ENCODE measurements at regions not wholly inside any gene's neighbourhood (a gene's known extent, or its start where the extent isn't known, plus 50 kb on each side); places are given as distances from the start of the nearest gene placed in this dataset.
A peak's percentile ranks its signal among the peaks of the same experiment; 100 is the strongest.
"Not testable (repeated sequence)": the region's sequence is repeated elsewhere in the genome, so short reads cannot be mapped to it uniquely, and the experiment has no call there.

- DNase-seq (ENCODE audit: low spot score), result no peak
These were observed 460.3 kb downstream of the EPM2A start for GRCh38 chr6:145275019-145275418.

GRCh38 chr6:145275787-145276186 is 459.5 kb downstream of the EPM2A start:
- DNase-seq (ENCODE audit: low spot score), result no peak

DNA sequence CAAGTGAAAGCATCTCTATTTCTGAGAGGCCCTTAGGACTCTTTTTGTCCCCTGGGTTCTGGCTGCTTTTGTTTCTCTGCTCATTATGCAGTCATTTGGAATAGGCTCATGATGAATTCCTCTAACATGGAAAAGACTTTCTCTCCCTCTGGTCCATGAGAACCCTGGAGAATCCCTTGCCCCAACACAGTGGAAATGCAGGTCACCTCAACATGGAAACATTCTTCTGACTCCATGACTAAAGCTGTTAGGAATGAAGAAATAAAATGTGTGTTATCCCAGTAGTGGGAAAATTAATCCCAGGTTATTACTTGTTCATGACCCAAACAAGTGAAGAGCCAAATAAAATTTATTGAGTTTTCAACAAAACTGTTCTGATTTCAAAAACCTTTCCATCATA is 458.6 kb downstream of the EPM2A start:
- no peak for DNase-seq (ENCODE audit: low spot score)

GRCh38 chr6:145277358-145278086 is 457.8 kb downstream of the EPM2A start:
- no peak for DNase-seq (ENCODE audit: low spot score)

GRCh38 chr6:145278163-145278807 is 457.0 kb downstream of the EPM2A start:
- no peak for DNase-seq (ENCODE audit: low spot score)

GRCh38 chr6:145279551-145279950 is 455.8 kb downstream of the EPM2A start:
- no peak for DNase-seq (ENCODE audit: low spot score)

DNA sequence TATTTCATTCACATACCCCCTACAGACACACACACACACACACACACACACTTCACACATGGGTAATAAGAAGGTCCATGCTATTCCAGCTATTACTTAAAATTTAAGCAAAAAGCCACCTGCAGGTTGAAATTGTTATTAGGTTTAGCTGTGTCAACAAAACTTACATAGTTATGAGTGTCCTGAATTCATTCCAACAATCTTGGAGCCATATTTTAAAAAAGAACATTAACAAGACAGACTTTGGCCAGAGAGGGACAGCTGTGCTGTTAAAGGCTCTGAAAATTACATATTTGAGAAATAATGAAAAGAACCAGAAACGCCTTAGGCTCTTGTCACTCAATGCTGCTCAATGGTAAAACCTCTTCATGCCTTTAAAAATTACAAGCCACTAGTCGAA is 455.3 kb downstream of the EPM2A start:
- DNase-seq (ENCODE audit: low spot score), result no peak

DNA sequence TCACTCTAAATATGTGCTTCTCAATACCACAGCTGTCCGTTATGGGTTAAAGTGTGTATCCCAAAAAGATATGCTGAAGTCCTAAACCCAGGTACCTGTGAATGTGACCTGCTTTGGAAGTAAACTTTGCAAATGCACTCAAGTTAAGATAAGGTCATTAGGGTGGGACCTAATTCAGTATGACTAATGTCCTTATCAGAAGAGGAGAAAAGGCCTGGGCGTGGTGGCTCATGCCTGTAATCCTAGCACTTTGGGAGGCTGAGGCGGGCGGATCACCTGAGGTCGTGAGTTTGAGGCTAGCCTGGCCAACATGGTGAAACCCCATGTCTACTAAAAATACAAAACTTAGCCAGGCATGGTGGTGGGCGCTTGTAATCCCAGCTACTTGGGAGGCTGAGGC is 452.1 kb downstream of the EPM2A start:
- DNase-seq (ENCODE audit: low spot score), result not testable (repeated sequence)

GRCh38 chr6:145283856-145284255 is 451.5 kb downstream of the EPM2A start:
- DNase-seq (ENCODE audit: low spot score), result no peak

DNA sequence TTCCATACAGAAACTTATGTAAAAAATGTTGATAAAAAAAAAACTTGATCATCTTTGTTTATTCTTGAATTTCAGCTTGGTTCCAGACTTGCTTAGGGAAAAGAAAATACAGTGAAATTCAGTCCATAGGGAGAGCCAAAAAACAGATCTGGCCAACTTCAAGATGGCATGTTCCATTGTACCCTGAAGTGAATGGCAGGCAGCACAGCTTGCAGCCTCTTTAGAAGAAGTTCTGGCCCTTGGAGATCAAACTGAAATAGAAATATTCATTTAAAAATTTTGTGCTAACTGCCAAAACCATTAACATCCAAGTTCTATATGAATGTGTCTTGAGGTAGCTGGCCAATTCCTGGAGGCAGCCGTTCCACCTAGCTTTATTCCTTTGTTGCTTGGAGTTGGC is 448.4 kb downstream of the EPM2A start:
- no peak for DNase-seq (ENCODE audit: low spot score)

DNA sequence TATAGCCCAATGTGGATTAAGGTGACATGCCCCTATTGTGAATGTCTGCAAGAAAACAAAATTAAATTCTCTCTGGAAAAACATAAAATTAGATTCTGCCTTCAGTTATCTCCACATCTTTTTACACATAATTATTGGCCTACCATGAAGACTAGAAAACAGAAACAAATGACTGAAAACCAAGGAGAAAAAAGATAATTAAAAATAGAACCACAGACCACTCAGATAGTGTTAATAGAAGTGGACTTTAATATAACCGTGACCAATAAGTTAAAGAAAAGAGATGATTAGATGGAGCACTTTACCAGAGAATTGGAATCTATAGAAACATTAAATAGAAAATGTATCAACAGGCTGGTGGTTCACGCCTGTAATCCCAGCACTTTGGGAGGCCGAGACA is 445.7 kb downstream of the EPM2A start:
- no peak for DNase-seq (ENCODE audit: low spot score)

DNA sequence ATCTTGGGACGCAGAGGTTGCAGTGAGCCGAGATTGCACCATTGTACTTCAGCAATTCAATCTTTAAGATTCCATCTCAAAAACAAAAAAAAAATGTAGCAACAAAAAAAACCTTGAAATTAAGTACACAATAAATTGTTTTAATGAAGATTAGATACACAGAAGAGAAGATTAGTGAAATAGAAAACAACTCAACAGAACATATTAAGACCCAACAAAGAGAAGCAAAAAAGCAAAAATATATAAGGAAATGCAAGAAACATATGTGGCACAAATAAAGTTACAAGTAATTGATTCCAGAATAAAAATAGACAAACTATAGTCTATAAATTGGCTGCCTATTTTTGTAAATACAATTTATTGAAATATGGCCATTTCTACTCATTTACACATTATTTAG is 445.2 kb downstream of the EPM2A start:
- DNase-seq (ENCODE audit: low spot score), result no peak

DNA sequence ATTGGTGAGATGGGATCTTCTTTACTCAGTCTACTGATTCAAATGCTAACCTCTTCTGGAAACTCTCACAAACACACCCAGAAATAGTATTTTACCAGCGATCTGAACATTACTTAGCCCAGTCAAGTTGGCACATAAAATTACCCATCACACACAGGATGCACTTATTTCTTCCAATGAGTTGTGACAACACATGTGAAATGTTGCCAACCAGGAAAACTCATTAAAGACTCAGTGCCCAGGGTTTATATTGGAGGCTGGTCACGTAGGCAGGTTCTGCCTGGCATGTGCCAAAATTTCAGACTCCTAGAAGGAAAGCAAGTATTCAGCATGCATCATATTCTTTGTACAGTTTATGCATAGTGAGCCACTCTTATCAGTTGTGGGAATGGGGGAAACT is 443.3 kb downstream of the EPM2A start:
- DNase-seq (ENCODE audit: low spot score), result no peak

GRCh38 chr6:145294942-145295341 is 440.4 kb downstream of the EPM2A start:
- no peak for DNase-seq (ENCODE audit: low spot score)

GRCh38 chr6:145295746-145296145 is 439.6 kb downstream of the EPM2A start:
- DNase-seq (ENCODE audit: low spot score), result no peak

- DNase-seq (ENCODE audit: low spot score), result peak; percentile 18
These were observed 429.6 kb downstream of the EPM2A start for GRCh38 chr6:145305670-145306069.

GRCh38 chr6:145306489-145306888 is 428.8 kb downstream of the EPM2A start:
- peak; percentile 7 for DNase-seq (ENCODE audit: low spot score)

GRCh38 chr6:145309842-145310535 is 425.3 kb downstream of the EPM2A start:
- no peak for DNase-seq (ENCODE audit: low spot score)

DNA sequence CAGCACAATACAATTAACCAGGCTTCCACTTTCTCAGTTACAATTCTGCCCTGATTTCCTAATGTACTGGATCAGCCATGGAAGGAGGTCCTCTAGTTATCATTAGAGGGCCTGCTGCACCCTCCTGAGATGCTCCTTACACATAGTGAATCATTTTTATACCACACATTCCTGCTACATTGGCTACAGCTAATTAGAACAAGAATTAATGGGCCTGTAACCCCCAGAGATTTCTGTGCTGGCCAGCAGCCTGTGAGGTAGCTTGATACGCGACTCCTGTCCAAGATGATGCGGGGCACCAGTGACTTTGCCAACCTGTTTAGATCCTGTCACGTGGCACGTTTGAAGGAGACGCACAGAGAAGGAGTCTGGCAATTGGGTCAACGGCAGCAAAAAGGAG is 422.8 kb downstream of the EPM2A start:
- no peak for DNase-seq (ENCODE audit: low spot score)

- no peak for DNase-seq (ENCODE audit: low spot score)
These were observed 422.1 kb downstream of the EPM2A start for GRCh38 chr6:145313041-145313855.

DNA sequence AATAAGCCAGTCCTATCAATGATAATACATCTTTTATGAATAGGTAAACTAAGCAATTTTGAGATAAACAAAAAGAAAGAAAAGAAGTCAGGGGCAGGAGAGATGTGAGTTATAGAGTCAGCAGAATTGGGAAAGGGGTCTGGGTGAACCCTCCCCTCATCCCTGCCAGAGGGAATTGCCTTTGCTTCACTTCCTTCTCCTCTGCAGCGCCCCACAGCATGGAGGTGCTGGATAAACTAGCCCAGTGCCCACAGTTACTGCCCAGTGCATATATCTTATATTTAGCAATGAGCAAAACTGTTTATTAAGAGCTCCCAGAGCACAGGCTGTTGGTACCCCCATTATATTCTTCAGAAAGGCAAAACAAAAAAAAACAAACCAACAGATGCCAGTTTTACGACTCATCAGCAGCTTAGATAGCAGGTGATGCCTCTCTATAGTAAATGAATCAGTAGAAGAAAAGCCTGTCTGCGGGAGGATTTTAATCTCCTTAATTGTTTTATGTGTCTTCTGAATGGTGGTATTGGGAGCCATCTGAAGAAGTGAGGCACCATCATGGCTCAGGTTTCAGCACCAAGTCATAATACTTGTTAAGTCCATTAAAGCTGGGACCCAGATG is 419.2 kb downstream of the EPM2A start:
- DNase-seq (ENCODE audit: low spot score), result no peak

GRCh38 chr6:145318952-145319351 is 416.4 kb downstream of the EPM2A start:
- no peak for DNase-seq (ENCODE audit: low spot score)

Data from COLO829 (cell line).